ENCODE measurements at regions not wholly inside any gene's neighbourhood (a gene's known extent, or its start where the extent isn't known, plus 50 kb on each side); places are given as distances from the start of the nearest gene placed in this dataset.

- Histone ChIP-seq H3K4ac (replicated peaks; ENCODE audit: insufficient read length, low read depth, low read length) (no peak overlapping the region), H3K9ac (replicated peaks in 1 of 4; ENCODE audit: extremely low read depth in 1 of 4, low read depth in 3 of 4, low read length in 3 of 4) (no peak overlapping the region), H3K23me2 (ENCODE audit: low read depth, low read length) (no peaks in the 10 kb centered on the region; the same call in 1 of the 2 replicates), H4K20me1 (replicated peaks in 1 of 2; ENCODE audit: control insufficient read depth in 1 of 2, insufficient read depth in 2 of 2, low read length in 2 of 2) (no peaks in the 10 kb centered on the region), H2BK20ac (ENCODE audit: low read length) (no peak overlapping the region), H3K4me1 (replicated peaks in 1 of 4; ENCODE audit: control insufficient read depth in 3 of 4, insufficient read depth in 4 of 4, low read length in 3 of 4) (no peaks in the 10 kb centered on the region), H3K27ac (ENCODE audit: low read depth, low read length) (no peak overlapping the region), H2AK5ac (ENCODE audit: low read depth, low read length) (no peak overlapping the region), H2BK15ac (ENCODE audit: low read length) (no peak overlapping the region), H3K56ac (replicated peaks; ENCODE audit: insufficient read length, low read depth, low read length) (no peak overlapping the region), H2BK120ac (replicated peaks; ENCODE audit: low read depth, low read length) (no peak overlapping the region), H4K5ac (ENCODE audit: insufficient read length, low read depth, low read length) (no peak overlapping the region), H3K4me3 (ENCODE audit: extremely low read depth in 1 of 4, insufficient read depth in 2 of 4, low read depth in 3 of 4, low read length in 4 of 4) (no peak overlapping the region), H3K27me3 (replicated peaks in 1 of 4; ENCODE audit: control insufficient read depth in 3 of 4, extremely low read depth in 1 of 4, insufficient read depth in 3 of 4, low read length in 3 of 4) (no peaks in the 10 kb centered on the region), H3K23ac (ENCODE audit: insufficient read length) (no peak overlapping the region), H3K18ac (ENCODE audit: extremely low read depth, low read length) (no peak overlapping the region), H3K79me1 (ENCODE audit: low read depth, low read length) (no peaks in the 10 kb centered on the region), H2BK12ac (ENCODE audit: low read depth, low read length) (no peak overlapping the region), H3K36me3 (ENCODE audit: control insufficient read depth in 2 of 4, insufficient read depth in 4 of 4, low read length in 3 of 4) (no peaks in the 10 kb centered on the region), H2AFZ (ENCODE audit: low read length) (no peak overlapping the region), H4K91ac (replicated peaks; ENCODE audit: insufficient read length, low read length) (no peak overlapping the region), H4K8ac (ENCODE audit: extremely low read depth, insufficient read depth, low read length) (no peak overlapping the region), H3K14ac (ENCODE audit: insufficient read length) (no peak overlapping the region), H3K4me2 (ENCODE audit: insufficient read depth in 1 of 2, low read depth in 2 of 2, low read length in 2 of 2) (no peak overlapping the region), H3K9me3 (ENCODE audit: insufficient read depth in 2 of 2, low read depth in 1 of 2, low read length in 1 of 2) (no peaks in the 10 kb centered on the region), H2BK5ac (ENCODE audit: low read depth, low read length) (no peak overlapping the region), H3K79me2 (ENCODE audit: control insufficient read depth in 1 of 2, insufficient read depth in 2 of 2, low read length in 2 of 2) (no peaks in the 10 kb centered on the region)
- no peak for TF ChIP-seq GTF2F1 (IDR thresholded peaks at IDR 0.05; ENCODE audit: borderline replicate concordance, low read depth, low read length)
- no peak for TF ChIP-seq CHD2 (IDR thresholded peaks at IDR 0.05; ENCODE audit: low read length)
- no peak for DNase-seq (ENCODE audit: low read depth in 1 of 2, low spot score in 2 of 2)
- ChIA-PET CTCF (ENCODE audit: partially characterized antibody) (interaction anchor here (0.6 to 7.5 kb wide), 4 partner anchors 8 to 335 kb away, joined by 3 to 140 read pairs (median 29); no protein-coding TSS in a partner anchor), POLR2A (ENCODE audit: partially characterized antibody) (no interaction called here)
- FAIRE-seq: no peak
- WGBS, 2 experiments (ENCODE audit: extremely low coverage in 1 of 2, insufficient coverage in 1 of 2, insufficient read length in 1 of 2, insufficient replicate concordance in 2 of 2, low coverage in 1 of 2, low lambda C conversion rate in 2 of 2, missing lambda C conversion rate in 1 of 2): 93% methylated on average over 2 of the region's 2 CpGs; no CpG with 5 or more reads in 1 of the 2 experiments
These were observed 95.8 kb upstream of the MPHOSPH6 start for GRCh38 chr16:82265809-82266208.

All from H1 (cell line).